ENCODE measurements at regions not wholly inside any gene's neighbourhood (a gene's known extent, or its start where the extent isn't known, plus 50 kb on each side); places are given as distances from the start of the nearest gene placed in this dataset.
"Not testable (repeated sequence)": the region's sequence is repeated elsewhere in the genome, so short reads cannot be mapped to it uniquely, and the experiment has no call there.

DNA sequence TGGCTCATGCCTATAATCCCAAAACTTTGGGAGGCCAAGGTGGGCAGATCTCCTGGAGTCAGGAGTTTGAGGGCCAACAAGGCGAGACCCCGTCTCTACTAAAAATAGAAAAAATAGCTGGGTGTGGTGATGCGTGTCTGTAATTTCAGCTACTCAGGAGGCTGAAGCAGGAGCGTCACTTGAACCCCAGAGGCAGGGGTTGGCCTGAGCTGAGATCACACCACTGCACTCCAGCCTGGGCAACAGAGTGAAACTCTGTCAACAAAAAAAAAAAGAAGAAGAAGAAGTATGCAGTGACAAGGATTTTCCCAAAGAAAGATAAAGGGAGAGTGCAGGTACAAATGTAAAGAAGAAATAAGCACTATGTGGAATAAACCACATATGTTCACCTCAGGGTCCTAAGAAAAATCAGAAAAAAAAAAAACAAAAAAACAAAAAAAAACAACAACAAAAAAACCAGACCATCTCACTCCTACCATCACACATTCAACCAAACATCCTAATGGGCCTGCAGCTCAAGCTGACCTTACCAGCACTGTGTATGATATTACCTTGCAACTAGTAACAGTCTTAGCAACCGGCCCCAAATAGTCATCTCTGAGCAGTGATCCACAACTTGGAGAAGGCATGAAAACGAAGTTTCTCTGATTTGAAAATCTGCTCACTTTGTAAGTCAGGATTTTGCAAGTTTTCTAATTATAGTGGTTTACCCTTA lies 296.7 kb upstream of the PROK2 start:
- no peak overlapping the region for H3K4me3 ChIP-seq (ENCODE audit: insufficient read depth, low read depth, low read length)
- H3K27ac ChIP-seq (ENCODE audit: insufficient read depth, low read depth, low read length, poor library complexity, severe bottlenecking): no peak overlapping the region
- 90 to 93% methylated on average over 6 of the region's 6 CpGs for WGBS, 2 experiments
- no peaks in the 10 kb centered on the region for H3K36me3 ChIP-seq (ENCODE audit: control insufficient read depth, insufficient read depth, low read length)
- no peaks in the 10 kb centered on the region for H3K27me3 ChIP-seq (ENCODE audit: control insufficient read depth, insufficient read depth, low read length, poor library complexity, severe bottlenecking)
- peaks cover 16% of the 10 kb centered on the region for H3K4me1 ChIP-seq (ENCODE audit: control insufficient read depth, insufficient read depth, low read length)
- no peaks in the 10 kb centered on the region for H3K9me3 ChIP-seq (ENCODE audit: control insufficient read depth, low read length)

- Histone ChIP-seq H3K27ac (ENCODE audit: insufficient read depth, low read depth, low read length, poor library complexity, severe bottlenecking) (no peak overlapping the region), H3K4me1 (ENCODE audit: control insufficient read depth, insufficient read depth, low read length) (peaks cover 16% of the 10 kb centered on the region), H3K4me3 (ENCODE audit: insufficient read depth, low read depth, low read length) (no peak overlapping the region), H3K27me3 (ENCODE audit: control insufficient read depth, insufficient read depth, low read length, poor library complexity, severe bottlenecking) (no peaks in the 10 kb centered on the region), H3K36me3 (ENCODE audit: control insufficient read depth, insufficient read depth, low read length) (no peaks in the 10 kb centered on the region), H3K9me3 (ENCODE audit: control insufficient read depth, low read length) (no peaks in the 10 kb centered on the region)
- 82 to 89% methylated on average over 5 of the region's 5 CpGs for WGBS, 2 experiments
Measured at GRCh38 chr3:72080800-72081199, 295.9 kb upstream of the PROK2 start.

DNA sequence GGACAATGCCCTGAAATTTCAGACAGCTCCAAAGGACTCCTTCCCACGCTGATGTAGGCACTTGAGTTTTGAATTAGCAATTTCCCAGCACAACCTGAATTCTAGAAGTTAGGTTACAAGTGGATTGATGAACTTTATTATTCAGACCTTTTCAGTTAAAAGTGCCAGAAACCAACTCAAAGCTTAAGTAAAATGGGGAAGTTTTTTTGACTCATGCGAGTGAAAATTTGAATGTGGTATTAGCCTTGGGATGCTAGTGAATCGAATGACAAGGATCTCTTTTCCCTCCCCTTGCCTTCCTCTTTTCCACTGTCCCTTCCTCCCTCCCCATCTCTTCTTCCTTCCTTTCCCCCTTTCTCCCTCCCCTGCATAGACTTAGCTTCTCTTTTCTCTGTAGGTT lies 295.1 kb upstream of the PROK2 start:
- no peaks in the 10 kb centered on the region for H3K36me3 ChIP-seq (ENCODE audit: control insufficient read depth, insufficient read depth, low read length)
- H3K4me1 ChIP-seq (ENCODE audit: control insufficient read depth, insufficient read depth, low read length): peaks cover 16% of the 10 kb centered on the region
- no peak overlapping the region for H3K4me3 ChIP-seq (ENCODE audit: insufficient read depth, low read depth, low read length)
- WGBS, 2 experiments: 77 to 90% methylated on average over 3 of the region's 3 CpGs
- no peaks in the 10 kb centered on the region for H3K27me3 ChIP-seq (ENCODE audit: control insufficient read depth, insufficient read depth, low read length, poor library complexity, severe bottlenecking)
- no peaks in the 10 kb centered on the region for H3K9me3 ChIP-seq (ENCODE audit: control insufficient read depth, low read length)
- no peak overlapping the region for H3K27ac ChIP-seq (ENCODE audit: insufficient read depth, low read depth, low read length, poor library complexity, severe bottlenecking)

DNA sequence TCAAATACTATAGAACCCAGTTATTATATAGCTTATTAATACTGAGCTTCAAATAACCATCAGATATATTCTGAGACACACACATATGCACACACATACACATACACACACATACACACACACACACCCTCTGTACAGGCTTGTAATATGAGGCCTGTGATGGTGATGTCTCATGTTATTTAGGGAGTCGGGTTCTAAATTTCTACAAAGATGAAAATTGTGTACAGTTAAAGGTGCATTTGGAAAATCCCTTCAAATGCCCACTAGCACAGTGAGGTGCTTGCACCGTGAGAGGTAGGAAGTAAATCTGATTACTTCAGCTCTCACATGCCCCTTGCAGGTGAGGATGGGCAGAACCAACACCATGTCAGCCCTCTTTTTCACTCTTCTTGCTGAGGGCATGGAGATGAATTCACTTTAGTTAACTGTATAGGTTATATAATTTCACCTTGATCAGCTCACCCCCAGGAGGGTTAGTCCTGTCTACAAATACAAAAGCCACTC lies 294.5 kb upstream of the PROK2 start:
- 80 to 86% methylated on average over 2 of the region's 2 CpGs for WGBS, 2 experiments
- Histone ChIP-seq H3K27ac (ENCODE audit: insufficient read depth, low read depth, low read length, poor library complexity, severe bottlenecking) (no peak overlapping the region), H3K36me3 (ENCODE audit: control insufficient read depth, insufficient read depth, low read length) (no peaks in the 10 kb centered on the region), H3K27me3 (ENCODE audit: control insufficient read depth, insufficient read depth, low read length, poor library complexity, severe bottlenecking) (no peaks in the 10 kb centered on the region), H3K4me1 (ENCODE audit: control insufficient read depth, insufficient read depth, low read length) (peaks cover 16% of the 10 kb centered on the region), H3K9me3 (ENCODE audit: control insufficient read depth, low read length) (no peaks in the 10 kb centered on the region), H3K4me3 (ENCODE audit: insufficient read depth, low read depth, low read length) (no peak overlapping the region)

DNA sequence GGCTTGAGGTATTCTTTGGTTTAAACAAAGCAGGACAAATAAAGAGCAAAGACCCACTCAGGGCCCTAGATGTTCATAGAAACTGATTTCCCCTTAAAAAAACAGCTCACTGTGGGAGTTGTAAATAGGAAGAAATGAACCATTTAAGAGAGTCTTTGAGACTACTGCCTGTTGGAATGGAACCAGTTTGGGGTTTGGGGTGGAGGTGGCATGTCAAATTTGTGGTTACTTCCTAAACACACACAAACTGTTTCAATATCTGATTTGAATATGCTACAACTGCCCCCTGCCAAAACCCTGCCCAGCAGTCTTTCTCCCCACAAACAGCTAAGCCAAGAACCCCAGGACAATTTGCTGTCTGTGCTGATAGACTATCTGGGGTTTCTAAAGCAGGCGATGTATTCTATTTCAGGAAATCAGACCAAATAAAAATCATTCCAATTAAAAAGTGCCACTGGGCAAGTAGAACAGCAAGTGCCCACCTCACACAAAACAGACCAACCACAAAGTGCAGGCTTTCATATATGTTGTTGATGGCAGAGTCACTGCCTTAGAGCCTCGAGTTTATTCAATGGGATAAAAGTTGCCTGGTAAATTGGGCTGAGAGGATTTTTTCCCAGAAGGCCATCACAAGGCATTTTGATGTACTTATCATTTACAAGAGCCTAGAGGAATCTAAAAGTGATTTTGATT lies 293.9 kb upstream of the PROK2 start:
- H3K27ac ChIP-seq (ENCODE audit: insufficient read depth, low read depth, low read length, poor library complexity, severe bottlenecking): no peak overlapping the region
- no peaks in the 10 kb centered on the region for H3K9me3 ChIP-seq (ENCODE audit: control insufficient read depth, low read length)
- WGBS, 2 experiments: 96 to 100% methylated on average over 2 of the region's 2 CpGs
- H3K4me1 ChIP-seq (ENCODE audit: control insufficient read depth, insufficient read depth, low read length): peaks cover 16% of the 10 kb centered on the region
- no peak overlapping the region for H3K4me3 ChIP-seq (ENCODE audit: insufficient read depth, low read depth, low read length)
- H3K36me3 ChIP-seq (ENCODE audit: control insufficient read depth, insufficient read depth, low read length): no peaks in the 10 kb centered on the region
- no peaks in the 10 kb centered on the region for H3K27me3 ChIP-seq (ENCODE audit: control insufficient read depth, insufficient read depth, low read length, poor library complexity, severe bottlenecking)

- Histone ChIP-seq H3K4me3 (ENCODE audit: insufficient read depth, low read depth, low read length) (no peak overlapping the region), H3K36me3 (ENCODE audit: control insufficient read depth, insufficient read depth, low read length) (no peaks in the 10 kb centered on the region), H3K4me1 (ENCODE audit: control insufficient read depth, insufficient read depth, low read length) (peaks cover 6% of the 10 kb centered on the region), H3K27me3 (ENCODE audit: control insufficient read depth, insufficient read depth, low read length, poor library complexity, severe bottlenecking) (no peaks in the 10 kb centered on the region), H3K27ac (ENCODE audit: insufficient read depth, low read depth, low read length, poor library complexity, severe bottlenecking) (no peak overlapping the region), H3K9me3 (ENCODE audit: control insufficient read depth, low read length) (no peaks in the 10 kb centered on the region)
- 96% methylated on average over 6 of the region's 6 CpGs for WGBS, 2 experiments
Measured at GRCh38 chr3:72077473-72078259, 292.7 kb upstream of the PROK2 start.

- not testable (repeated sequence) for H3K4me3 ChIP-seq (ENCODE audit: insufficient read depth, low read depth, low read length); H3K4me1 ChIP-seq (ENCODE audit: control insufficient read depth, insufficient read depth, low read length); H3K9me3 ChIP-seq (ENCODE audit: control insufficient read depth, low read length); H3K27ac ChIP-seq (ENCODE audit: insufficient read depth, low read depth, low read length, poor library complexity, severe bottlenecking); H3K27me3 ChIP-seq (ENCODE audit: control insufficient read depth, insufficient read depth, low read length, poor library complexity, severe bottlenecking); H3K36me3 ChIP-seq (ENCODE audit: control insufficient read depth, insufficient read depth, low read length)
- 90% methylated on average over 7 of the region's 7 CpGs for WGBS, 2 experiments
Measured at GRCh38 chr3:72075848-72076247, 290.9 kb upstream of the PROK2 start.

- Histone ChIP-seq H3K9me3 (ENCODE audit: control insufficient read depth, low read length) (no peaks in the 10 kb centered on the region), H3K27me3 (ENCODE audit: control insufficient read depth, insufficient read depth, low read length, poor library complexity, severe bottlenecking) (no peaks in the 10 kb centered on the region), H3K27ac (ENCODE audit: insufficient read depth, low read depth, low read length, poor library complexity, severe bottlenecking) (no peak overlapping the region), H3K4me1 (ENCODE audit: control insufficient read depth, insufficient read depth, low read length) (no peaks in the 10 kb centered on the region), H3K4me3 (ENCODE audit: insufficient read depth, low read depth, low read length) (no peak overlapping the region), H3K36me3 (ENCODE audit: control insufficient read depth, insufficient read depth, low read length) (no peaks in the 10 kb centered on the region)
- 100% methylated on average over 2 of the region's 2 CpGs for WGBS, 2 experiments
Measured at GRCh38 chr3:72071624-72072023, 286.7 kb upstream of the PROK2 start.

GRCh38 chr3:72070005-72070404 lies 285.1 kb upstream of the PROK2 start:
- Histone ChIP-seq H3K4me3 (ENCODE audit: insufficient read depth, low read depth, low read length) (no peak overlapping the region), H3K4me1 (ENCODE audit: control insufficient read depth, insufficient read depth, low read length) (no peaks in the 10 kb centered on the region), H3K27me3 (ENCODE audit: control insufficient read depth, insufficient read depth, low read length, poor library complexity, severe bottlenecking) (no peaks in the 10 kb centered on the region), H3K36me3 (ENCODE audit: control insufficient read depth, insufficient read depth, low read length) (no peaks in the 10 kb centered on the region), H3K9me3 (ENCODE audit: control insufficient read depth, low read length) (no peaks in the 10 kb centered on the region), H3K27ac (ENCODE audit: insufficient read depth, low read depth, low read length, poor library complexity, severe bottlenecking) (no peak overlapping the region)
- WGBS, 2 experiments: 81 to 84% methylated on average over 6 of the region's 6 CpGs

DNA sequence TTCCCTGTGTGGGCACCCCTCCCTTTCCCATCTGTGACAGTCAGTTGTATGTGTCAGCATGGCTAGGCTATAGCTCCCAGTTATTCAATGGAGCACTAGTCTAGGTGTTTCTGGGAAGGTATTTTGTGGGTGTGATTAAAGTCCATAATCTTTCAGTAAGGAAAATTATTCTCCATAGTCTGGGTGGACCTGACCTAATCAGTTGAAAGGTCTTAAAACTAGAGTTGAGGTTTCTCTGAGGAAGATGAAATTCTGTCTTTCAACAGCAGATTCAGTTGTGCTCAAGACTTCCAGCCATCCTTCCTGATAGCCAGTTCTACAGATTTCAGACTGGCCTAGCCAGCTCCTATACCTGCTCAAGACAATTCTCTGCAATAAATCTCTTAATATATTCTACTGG lies 284.6 kb upstream of the PROK2 start:
- H3K27me3 ChIP-seq (ENCODE audit: control insufficient read depth, insufficient read depth, low read length, poor library complexity, severe bottlenecking): no peaks in the 10 kb centered on the region
- H3K4me1 ChIP-seq (ENCODE audit: control insufficient read depth, insufficient read depth, low read length): no peaks in the 10 kb centered on the region
- no peak overlapping the region for H3K4me3 ChIP-seq (ENCODE audit: insufficient read depth, low read depth, low read length)
- no peak overlapping the region for H3K27ac ChIP-seq (ENCODE audit: insufficient read depth, low read depth, low read length, poor library complexity, severe bottlenecking)
- no peaks in the 10 kb centered on the region for H3K36me3 ChIP-seq (ENCODE audit: control insufficient read depth, insufficient read depth, low read length)
- H3K9me3 ChIP-seq (ENCODE audit: control insufficient read depth, low read length): no peaks in the 10 kb centered on the region
